ENCODE measurements at regions not wholly inside any gene's neighbourhood (a gene's known extent, or its start where the extent isn't known, plus 50 kb on each side); places are given as distances from the start of the nearest gene placed in this dataset.

- TF ChIP-seq CTCF (conservative IDR thresholded peaks at IDR 0.05) (no peak), ZFX (IDR thresholded peaks at IDR 0.05) (no peak)
Measured at GRCh38 chr1:228988664-228989063, 253.4 kb downstream of the RHOU start.

Measured in C4-2B (cell line).